ENCODE measurements at regions not wholly inside any gene's neighbourhood (a gene's known extent, or its start where the extent isn't known, plus 50 kb on each side); places are given as distances from the start of the nearest gene placed in this dataset.

DNA sequence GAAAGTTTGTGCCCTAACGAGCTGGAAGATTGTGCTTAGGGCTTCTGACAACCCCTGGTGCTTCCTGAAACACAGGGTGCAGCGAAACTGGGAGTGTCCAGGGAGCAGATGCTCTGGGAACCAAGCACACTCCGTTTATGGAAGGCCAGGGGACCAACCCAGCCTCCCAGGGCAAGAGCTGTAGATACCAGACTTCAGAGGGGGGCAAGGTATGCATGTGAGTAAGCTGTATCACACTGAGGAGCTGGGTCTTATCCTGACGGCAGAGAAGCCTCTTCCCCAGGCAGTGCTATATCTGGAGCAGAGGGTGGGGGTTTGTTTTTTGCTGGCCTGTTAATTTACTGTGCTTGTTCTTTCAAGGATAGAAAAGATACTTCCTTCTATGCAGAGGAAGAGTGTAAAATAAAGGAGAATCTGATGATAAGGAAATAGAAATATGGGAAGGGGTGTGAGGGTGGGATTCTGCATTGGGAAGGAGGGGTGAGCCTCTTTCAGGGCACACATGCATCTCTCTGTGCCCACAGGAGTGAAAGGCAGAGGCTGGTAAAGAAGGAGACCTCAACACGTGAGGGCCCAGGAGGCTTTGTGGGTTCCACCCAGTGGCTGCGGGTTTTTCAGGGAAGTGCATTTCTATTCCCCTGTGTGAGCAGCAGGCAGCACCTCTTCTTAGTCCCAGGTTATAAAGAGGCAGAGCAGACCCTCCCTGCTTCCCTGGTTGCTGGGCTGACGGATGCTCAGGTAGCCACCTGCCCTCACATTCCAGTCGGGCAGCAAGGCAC is 314.1 kb downstream of the TCERG1L start:
- no peak for DNase-seq (ENCODE audit: low read depth)

DNA sequence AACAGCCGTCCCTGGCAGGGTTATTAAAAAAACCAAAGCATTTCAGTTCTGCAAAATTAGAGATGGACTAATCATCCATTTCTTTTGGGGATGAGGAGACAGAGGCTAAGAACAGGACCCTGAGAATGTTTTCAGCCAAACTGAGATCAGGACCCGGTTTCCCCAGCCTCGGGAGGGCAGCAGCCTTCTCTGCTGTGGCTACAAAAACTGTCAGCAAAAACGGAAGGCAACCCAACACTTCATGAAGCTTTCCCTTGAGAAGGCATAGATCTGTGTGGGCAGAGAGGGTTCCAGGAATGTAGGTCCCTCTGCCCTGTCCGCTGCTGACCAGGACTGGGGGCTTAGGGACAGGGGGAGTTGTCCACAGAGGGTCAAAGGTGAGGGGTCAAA is 313.5 kb downstream of the TCERG1L start:
- no peak for DNase-seq (ENCODE audit: low read depth)

DNA sequence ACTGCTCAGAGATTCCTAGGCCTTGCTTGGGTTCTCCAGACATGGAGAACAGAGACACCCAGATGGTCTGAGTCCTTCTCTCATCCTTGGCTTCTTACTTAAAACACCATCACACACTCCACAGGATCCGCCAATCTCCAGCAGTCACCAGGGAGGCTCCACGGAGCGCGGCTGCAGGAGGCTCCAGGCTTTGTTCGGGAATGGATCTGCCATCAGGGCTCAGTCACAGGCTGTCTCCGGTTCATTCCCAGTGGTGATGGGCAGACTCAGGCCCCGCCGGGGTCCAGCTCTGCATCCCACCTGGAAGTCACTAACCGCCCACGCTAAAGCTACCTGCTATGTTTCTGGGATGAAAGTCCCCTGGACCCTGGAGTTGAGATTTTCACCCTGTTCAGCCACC is 312.9 kb downstream of the TCERG1L start:
- no peak for DNase-seq (ENCODE audit: low read depth)

DNA sequence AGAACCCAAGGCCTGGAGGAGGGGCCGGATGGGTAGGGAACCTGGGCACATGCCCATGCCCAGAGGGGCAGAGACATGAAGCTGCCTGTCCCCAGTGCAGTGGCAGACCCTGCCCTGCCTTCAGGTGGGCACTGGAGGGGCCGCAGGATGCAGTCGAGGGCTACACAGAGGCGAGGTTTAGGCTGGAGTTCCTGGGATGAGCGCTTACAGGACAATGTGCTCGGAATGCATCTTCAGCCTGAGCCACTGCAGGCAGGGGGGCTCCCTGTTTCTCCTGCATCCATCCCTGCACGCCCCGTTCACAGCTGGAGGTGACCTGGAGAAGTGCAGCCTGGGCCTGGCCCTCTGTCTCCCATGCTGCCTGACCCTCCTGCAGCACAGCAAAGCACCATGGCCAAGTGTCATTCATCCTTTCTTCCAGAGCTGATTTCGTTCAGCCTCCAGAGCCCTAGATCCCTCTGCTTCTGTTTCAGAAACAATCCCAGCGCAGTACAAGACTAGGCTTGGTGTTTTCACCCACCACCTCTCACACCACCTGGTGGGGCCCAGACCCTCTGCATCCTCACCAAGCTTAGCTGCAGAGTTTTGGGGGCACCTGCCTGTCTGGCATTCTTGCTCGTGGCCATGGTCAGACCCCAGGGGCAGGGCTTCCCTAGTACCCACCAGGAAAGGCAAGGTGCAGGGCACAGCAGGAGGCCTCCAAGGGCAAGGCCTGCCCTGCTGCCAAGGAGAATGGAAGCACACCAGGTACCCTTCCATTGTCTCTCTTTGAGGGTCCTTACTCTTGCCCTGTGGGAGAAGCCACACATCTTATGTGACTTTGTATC is 311.9 kb downstream of the TCERG1L start:
- no peak for DNase-seq (ENCODE audit: low read depth)

DNA sequence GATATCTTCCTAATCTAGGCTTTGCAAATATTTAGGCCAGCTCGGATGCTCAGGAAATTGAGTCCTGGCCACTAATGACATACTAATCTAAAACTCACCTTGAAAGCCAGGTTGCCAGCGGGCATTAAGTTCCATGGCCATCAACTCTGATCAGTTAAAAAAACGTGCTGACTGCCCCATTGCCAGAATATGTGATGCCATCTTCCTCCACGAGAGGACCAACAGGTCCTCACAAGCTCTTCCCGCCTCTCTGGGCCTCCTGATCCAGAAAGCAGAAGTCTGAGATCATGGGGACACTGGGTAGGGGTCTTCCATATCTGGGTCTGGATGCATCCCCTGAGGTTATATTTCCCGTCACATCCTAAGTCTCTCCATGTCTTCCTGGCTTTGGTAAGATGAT is 311.3 kb downstream of the TCERG1L start:
- no peak for DNase-seq (ENCODE audit: low read depth)

DNA sequence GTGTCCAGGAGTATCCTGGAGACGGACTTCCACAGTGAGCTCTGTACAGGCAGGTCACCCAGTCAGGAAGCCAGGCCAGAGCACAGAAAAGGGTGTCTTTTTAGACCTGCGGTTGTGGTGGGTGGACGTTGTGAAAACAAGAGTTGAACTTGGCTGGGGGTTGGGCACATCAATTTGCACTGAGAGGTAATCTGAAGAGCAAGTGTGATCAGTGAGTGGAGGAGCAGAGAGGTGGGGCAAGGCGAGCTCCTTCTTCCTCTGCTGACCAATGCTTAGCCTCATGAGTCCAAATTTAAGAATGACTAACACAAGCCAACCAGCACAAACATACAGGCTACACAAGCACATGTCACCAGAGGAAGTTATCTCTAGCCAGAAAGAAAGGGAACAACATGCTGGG is 310.8 kb downstream of the TCERG1L start:
- DNase-seq (ENCODE audit: low read depth) = no peak

DNA sequence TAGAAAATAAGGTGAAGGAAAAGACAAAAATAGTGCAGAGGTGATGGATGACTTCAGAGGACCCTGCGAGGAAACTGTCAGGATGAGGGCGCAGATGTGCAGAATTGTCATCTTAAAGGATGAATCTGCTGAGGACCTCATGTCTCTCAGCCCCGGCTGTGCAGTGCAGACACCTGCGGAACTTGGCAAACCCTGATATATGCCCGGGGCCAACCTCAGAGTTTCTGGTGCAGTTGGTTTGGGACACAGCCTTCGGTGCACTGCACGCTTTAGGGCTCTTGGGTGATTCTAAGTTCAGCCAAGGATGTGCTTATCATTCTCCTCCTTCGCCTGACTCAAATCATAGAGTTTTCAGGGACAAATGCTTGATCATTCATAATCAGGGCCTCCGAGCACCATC is 310.1 kb downstream of the TCERG1L start:
- no peak for DNase-seq (ENCODE audit: low read depth)

DNA sequence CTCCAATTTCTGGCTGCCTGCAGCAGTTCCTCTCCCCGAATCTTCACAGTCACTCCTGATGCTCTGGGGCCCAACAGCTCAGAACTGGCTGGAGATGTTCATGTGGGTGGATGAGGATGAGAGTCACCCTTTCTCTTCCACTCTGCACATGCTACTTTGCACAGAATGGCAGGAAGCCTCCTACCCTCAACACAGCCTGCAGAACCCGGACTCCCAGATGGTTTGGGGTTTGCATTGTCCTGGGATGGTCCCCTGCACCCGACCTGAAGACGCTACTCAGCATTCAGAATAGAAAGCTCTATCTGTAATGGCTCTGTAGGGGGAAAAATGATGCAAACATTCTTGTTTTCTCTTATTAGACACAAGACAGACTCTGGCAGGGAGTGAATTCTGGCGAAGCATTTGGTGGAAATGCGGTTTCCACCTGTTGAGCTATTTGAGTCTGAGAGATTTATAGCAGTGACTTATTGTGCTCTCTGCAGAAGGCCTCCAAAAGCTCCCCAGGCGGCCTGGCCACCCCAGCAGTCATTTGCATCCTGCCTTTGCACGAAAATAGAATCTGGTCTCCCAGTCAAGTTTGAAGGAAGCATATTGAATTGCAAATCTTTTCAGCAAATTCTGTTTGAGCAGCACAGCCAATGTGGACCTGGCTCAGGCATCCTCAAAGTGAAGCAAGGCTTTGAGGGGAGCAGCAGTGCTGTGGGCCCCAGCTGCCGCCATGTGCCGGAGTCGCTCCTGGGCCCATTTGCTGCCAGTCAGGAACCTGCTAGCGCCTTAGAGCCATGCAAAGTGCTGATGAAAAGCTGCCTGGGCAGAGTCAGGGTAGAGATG is 309.3 kb downstream of the TCERG1L start:
- DNase-seq (ENCODE audit: low read depth) = no peak

DNA sequence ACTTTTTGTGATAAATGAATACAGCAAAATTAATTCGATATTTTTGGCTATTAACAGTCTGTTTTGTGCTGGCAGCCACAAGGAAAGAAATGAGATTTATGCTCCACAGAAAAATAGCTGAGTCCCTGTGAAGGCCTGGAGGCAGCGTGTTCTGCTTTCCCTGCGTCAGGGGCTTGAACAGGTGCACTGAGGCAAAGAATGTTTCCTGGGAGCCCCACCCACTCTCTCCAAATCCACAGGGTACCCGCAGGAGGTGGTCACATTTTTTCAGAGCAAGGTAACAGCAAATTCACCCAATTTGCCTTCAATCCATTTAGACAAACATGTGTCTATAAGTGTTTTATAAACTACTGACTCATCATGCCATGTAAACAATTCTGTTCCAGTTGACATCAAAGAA is 308.1 kb downstream of the TCERG1L start:
- DNase-seq (ENCODE audit: low read depth) = no peak

DNA sequence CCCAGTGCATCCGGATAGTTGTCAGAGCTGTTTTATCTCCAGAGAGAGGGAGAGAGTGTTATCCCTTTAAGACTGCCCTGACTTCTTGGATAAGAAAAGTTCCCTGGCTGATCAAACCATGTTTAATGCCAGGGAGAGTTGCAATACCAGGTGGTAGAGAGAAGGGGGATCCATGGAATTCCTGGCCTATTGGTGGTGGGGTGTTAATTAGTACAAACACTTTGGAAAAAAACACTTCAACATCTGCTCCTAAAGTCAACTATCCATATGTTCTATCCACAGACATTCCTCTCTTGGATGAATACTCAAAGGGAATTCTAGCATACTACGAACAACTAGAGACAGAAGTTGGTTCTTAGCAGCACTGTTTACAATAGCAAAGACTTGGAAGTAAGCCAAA is 307.2 kb downstream of the TCERG1L start:
- no peak for DNase-seq (ENCODE audit: low read depth)

DNA sequence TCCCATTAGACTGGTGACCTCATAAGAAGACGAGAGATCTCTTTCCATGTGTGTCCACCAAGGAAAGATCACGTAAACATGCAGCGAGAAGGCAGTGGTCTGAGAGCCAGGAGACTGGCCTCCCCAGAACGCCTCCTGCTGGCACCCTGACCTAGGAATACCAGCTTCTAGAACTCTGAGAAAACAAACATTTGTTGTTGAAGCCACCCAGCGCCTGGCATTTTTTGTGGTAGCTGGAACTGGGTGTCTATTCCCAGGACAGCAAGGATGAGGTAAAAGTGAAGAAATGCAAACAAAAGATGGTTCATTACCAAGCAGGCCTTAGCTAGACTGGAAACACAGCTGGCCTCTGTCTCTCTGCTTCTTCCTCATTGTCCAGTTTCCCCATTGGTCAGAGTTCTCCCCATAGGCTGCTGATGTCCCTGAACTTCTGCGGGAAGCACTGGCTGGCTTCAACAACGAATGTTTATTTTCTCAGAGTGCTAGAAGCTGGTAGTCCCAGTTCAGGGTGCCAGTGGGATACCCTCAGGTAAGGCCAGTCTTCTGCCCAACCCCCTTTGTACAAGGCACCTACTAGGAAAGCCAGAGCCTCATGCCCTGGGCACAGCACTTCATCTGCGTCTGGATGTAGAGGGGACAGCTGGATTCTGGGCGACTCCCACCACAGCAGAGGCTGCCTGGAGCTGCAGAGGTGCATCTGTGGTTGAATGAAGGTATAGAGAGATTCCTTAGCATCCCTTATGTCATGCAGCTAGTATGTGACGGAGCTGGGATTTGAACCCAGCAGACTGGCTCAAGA is 304.9 kb downstream of the TCERG1L start:
- DNase-seq (ENCODE audit: low read depth) = no peak

DNA sequence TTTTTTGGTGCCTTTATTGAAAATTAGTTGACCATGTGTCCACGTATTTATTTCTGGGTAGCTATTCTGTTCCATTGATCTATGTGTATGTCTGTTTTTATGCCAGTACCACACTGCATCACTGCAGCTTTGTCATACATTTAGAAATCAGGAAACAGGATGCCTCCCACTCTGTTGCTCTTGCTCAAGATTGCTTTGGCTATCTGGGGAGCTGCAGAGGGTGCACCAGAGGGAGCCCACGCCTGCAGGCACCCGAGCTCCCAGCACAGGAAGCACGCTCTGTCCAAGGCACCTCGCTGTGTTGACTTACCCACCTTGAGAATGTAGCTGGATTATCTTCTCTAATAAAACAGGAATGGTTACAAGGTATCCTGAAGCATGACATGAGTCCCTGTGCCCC is 301.7 kb downstream of the TCERG1L start:
- DNase-seq (ENCODE audit: low read depth) = no peak

DNA sequence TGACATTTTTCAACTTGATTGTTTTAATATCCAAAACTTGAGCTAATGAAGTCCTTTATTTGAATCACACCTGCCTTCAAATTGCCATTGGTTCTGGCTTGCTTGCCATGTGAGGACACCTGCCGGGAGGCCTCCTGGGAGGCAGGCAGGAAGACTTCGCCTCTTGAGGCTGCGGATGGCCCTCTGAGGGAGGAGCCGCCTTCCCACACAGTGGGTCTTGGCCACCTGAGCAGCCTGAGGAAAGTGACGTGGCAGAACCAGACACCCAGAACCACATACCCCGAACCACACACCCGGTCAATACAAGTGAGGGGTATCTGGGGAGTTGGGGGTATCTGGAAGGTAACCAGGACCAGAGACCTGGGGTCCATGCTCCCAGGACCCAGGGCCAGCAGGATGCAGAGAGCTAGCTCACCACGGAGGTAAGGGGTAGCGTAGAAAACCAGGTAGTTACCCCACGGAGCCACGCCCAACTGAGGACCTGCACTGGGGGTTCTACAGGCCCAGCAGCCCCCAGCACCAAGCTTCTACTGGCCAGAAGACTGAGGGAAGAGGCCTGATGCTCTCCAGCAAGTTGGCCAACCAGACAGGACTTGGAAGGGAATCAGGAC is 300.5 kb downstream of the TCERG1L start:
- no peak for DNase-seq (ENCODE audit: low read depth)

DNA sequence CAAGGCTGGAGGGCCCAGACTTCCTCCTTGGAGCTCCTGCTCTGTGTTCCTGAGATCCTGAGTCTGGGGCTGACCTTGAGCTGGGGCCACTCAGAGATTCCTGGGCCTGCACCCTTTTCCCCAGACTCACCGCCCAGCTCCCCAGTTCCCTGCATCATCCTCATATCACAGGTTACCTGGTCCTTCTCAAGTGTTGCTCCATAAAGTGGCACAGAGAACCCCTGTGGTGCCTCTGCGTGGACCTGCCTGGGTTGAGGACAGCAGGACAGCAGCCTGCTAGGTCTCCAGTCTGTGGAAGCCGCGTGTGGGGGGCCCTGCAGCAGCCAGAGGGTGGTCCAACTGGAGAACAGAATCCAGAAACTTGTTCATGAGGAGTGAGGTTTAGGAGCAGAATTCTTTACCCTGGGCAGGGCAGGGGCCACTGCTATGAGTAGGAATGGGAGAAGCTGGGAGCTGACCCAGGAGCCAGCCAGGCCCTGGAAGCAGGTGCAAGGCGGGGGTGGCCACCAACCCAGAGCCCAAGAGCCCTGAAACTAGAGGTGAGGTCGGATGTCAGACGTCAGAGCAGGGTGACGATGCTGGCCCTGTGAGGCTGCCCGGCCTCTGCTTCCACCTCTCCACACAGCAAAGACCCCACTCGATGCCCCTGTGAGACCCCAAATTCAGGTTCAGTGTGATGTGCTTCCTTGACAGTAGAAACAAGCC is 299.4 kb downstream of the TCERG1L start:
- no peak for DNase-seq (ENCODE audit: low read depth)

DNA sequence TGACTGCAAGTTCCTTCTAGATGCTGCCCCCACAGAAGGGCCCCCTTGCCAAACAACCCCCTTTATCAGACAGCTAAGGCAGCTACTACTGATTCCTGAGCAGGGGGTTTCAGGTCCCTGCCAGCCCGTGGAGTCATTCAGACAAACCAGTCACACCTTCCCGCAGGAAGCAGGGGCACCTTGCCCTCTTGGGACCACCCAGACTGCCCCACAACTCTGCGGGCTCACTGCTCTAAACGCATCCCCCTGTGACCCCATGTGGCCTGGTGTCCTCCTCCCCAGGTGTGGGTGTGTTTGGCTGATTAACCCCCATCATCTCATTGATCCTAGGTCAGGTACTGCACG is 298.9 kb downstream of the TCERG1L start:
- DNase-seq (ENCODE audit: low read depth) = no peak

DNA sequence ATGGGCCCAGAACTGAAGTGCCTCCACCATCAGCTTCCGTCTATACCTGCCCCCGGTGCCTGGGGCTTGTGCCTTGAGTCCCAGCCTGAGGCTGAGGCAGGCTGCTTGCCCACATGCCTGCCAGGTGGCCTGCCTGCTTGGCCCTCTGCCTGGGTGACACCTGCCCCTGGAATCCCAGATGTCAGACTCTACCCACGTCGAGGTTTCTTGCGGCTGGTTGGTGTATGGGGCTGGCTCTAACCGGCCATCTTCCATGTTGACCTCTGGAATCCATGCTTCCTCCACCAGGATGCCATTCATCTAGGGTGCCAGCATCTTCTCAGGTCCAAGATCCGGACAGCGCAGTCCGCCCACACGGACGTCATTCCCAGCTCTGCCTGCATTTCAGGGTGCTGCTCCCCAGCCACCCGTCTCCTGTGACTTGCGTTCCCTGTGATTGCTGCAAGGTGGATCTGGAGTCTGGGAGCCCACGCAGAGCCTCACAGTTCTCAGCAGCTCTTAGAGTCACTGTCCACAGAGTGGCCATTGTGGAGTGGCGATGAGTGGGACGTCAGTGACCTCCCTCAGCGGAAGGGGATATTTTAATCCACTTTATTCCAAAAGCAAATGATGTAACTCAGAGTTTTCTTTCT is 298.1 kb downstream of the TCERG1L start:
- no peak for DNase-seq (ENCODE audit: low read depth)

DNA sequence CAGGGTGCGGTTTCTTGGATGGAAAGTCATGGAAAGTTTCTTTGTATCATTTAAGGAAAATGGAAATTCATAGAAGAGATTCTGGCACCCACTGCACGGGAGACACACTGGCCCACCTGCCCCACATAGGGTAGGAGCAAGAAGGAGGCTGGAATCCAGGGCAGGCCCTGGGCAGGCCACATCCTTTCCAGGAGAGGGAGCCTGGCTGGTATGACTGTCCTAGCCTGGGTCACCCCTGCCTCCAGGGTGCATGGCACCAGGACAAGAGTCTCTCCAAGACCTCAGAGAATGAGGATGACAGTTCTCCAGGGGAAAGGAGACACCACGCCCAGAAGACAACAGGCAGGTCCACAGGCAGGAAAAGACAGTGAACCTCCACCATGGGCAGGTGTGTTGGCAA is 297.2 kb downstream of the TCERG1L start:
- DNase-seq (ENCODE audit: low read depth) = no peak

DNA sequence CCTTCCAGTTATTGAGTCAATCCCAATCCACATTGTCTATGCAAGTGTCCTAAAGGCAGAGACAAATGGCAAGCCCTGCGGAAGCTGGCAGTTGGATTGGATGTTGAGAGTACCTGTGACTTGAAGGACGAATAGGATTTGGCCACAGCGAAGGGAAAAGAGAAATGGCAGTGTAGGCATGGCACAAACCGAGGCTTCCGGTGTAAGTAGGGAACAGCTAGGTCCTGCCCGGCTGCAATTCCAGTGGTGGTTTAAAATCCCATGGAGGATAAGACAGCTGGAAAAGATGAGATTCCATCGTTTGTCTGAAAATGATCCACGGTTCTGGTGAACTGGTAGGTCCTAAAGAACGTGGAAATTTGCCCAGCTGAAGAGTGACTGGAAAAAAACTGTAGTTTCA is 296.2 kb downstream of the TCERG1L start:
- DNase-seq (ENCODE audit: low read depth) = no peak

DNA sequence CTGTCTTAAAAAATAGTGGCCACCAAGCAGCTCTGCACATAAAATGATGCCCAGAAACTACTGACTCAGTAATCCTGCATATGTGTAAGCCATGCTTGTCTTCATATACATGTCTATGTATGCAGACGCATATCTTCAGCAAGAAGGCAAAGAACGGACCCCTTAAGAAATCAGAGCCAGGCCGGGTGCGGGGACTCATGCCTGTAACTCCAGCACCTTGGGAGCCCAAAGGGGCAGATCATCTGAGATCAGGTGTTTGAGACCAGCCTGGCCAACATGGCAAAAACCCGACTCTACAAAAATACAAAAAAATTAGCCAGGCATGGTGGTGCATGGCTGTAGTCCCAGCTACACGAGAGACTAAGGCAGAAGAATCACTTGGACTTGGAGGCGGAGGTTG is 295.0 kb downstream of the TCERG1L start:
- no peak for DNase-seq (ENCODE audit: low read depth)

DNA sequence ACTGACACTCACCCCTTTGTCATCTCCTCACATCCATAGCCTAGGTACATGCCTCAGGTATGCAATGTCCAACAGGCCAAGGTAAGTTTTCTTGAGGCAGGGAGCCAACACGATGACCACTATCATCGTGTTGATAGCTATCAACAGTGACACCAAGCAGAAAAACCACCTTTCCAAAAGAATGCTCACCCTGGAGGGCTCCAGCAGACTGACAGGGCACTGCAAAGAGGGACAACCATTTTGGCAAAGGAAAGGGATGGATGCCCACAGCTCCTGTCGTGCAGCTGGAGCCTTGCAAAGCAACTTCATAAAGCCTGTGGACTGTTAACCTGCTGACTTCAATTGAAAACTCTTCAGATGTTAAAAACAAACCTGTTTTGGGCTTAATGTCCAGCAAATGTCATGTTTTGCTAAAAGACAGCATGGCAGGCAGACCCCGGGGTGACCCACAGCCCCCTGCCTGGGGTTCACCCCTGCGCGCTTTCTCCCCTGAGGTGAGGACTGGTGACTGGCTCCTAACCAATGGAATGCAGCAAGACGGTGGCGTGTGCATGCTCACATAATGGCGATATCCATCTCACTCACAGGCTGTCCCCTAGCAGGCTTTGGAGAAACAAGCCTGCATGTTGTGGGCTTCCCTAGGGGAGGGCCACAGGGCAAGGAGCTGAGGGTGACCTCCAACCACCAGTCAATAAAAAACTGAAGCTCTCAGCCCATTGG is 293.8 kb downstream of the TCERG1L start:
- DNase-seq (ENCODE audit: low read depth) = no peak
